GM19035 (cell line): ENCODE measurements at regions not wholly inside any gene's neighbourhood (a gene's known extent, or its start where the extent isn't known, plus 50 kb on each side); places are given as distances from the start of the nearest gene placed in this dataset.

Source experiments
- ATAC-seq: cut with Tn5 transposase; IDR thresholded peaks from one replicate; pipeline ENCODE4 v1.9.1; 2021; ENCODE audit not compliant: unreplicated experiment

GRCh38 chr1:221604948-221605347 lies 136.9 kb downstream of the DUSP10 start:
- ATAC-seq = no peak

DNA sequence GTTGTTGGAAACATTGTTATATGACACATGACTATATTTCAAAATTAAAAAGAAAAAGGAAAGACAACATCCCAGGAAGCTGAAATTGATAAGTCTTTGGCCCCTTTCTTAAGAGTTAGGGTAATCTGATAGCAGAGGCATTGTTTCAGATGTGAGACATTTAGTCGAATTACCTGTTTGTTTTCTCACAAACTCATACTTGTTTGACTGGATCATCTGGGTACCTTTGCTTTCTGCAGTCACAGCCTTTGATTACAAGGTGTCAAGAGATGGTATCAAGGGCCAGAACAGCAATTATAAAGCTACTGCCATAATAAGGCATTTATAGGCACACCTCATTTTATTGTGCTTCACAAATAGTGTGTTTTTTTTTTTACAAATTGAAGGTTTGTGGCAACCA lies 136.3 kb downstream of the DUSP10 start:
- no peak for ATAC-seq

DNA sequence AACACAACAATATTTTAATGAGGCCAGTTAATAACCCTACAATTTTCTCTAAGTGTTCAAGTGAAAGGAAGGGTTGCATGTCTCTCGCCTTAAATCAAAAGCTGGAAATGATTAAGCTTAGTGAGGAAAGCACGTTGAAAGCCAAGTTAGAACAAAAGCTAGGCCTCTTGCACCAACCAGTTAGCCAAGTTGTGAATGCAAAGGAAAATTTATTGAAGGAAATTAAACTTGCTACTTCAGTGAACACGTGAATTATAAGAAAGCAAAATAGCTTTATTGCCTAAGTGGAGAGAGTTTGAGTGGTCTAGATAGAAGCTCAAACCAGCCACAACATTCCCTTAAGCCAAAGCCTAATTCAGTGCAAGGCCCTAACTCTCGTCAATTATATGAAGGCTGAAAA lies 135.6 kb downstream of the DUSP10 start:
- no peak for ATAC-seq

DNA sequence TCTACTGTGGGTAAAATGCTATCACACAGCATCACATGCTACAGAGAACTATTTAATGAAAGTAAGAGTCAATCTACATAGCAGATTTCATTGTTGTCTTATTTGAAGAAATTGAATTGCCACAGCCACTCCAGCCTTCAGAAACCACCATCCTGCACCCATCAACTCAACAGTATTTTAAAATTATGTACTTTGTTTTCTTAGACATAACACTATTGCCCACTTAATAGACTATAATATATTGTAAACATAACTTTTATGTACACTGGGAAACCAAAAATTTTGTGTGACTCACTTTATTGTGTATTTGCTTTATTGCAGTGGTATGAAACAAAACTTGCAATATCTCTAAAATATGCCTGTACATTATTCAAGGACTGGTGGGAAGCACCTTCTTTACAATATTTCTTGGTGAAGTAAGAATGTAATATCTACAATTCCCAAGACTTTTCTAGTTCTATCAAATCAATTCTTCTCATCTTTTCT lies 133.0 kb downstream of the DUSP10 start:
- no peak for ATAC-seq

DNA sequence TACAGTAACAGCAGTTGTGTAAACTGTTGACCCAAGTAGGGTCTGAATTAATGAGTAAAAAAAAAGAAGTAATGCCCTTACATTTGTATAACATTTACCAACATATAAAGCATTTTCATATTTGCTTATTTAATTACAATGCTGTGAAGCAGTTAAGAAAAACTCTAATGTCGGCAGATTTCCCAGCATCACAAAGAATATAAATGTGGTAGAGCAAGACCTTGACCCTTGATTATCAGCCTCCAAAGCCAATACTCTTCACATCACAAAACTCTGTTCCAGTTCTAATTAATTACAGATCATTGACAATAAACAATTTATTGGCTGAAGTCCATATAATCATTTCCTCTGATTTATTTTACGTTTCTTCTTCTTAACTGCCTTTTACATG lies 130.2 kb downstream of the DUSP10 start:
- ATAC-seq = no peak

DNA sequence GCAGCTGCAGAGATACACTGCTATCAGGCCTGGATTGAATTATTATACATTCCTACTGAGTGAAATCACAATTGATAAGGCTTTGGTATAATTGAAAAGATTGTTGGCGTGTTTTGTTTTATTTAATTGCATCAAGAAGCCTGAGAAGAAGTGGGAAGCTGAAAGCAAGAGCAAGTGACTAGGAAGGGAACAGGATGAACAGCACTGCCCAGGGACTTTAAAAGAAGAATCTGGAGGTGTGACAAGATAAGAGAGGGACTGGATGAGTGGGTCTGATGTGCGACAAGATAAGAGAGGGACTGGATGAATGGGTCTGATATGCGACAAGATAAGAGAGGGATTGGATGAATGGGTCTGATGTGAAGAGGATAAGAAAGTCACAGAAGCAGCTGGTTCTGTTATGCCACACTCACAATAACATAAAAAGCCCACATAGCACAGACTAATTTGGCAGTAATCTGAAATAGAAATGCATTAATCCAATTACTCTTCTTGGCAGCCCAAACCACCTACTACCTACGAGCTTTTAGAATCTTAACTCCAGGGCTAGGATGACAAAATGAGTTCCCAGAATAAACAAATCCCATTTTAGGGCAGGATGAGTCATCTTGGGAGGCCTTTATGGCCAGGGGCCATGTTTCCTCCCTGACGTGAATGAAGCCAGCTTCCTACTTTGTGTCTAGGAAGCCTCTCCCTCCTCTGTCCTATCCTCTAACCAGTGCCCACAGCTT lies 129.7 kb downstream of the DUSP10 start:
- ATAC-seq = no peak

GRCh38 chr1:221620437-221621384 lies 121.2 kb downstream of the DUSP10 start:
- ATAC-seq = no peak

DNA sequence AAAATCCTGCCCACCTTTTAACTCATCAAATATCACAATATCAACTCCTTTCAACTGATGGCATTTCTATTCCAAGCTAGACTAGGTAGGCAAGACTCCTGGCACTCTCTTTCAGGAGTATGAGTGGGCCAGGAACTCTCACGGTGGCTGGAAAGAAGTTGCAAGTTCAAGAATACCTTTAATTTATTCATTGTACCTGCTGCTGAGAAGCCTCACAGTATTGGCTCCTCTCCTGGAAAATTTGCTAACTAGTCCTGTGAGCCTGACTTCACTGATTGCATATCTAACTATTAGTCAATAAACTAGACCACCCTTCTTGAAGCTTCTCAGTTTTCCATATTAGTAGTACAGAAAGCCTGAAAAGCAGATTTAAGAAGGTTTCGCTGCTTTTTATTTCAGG lies 120.2 kb downstream of the DUSP10 start:
- no peak for ATAC-seq

GRCh38 chr1:221622389-221622788 lies 119.5 kb downstream of the DUSP10 start:
- ATAC-seq = no peak

GRCh38 chr1:221625026-221625425 lies 116.9 kb downstream of the DUSP10 start:
- ATAC-seq = no peak

- ATAC-seq = no peak
Observed at GRCh38 chr1:221626041-221626440, 115.8 kb downstream of the DUSP10 start.

- no peak for ATAC-seq
Observed at GRCh38 chr1:221630236-221630635, 111.7 kb downstream of the DUSP10 start.

DNA sequence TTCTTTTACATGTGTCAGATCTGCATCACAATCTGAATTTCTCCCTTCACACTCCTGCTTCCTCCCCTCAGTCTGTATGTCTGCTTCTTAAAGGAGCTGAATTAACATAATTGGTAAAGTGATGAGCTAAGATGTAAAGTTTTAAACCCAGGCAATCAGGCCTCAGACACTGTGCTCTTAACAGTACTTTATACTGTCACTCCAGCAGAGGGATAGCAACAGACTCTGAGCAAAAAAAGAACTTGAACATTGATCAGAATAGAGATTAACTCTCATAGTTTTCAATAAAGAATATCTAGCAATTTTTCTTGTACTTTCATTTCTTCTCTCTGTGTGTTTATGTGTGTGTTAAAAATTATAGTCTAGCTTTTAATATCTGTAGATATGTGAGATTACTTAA lies 110.3 kb downstream of the DUSP10 start:
- ATAC-seq = no peak

- no peak for ATAC-seq
Observed at GRCh38 chr1:221632072-221632471, 109.8 kb downstream of the DUSP10 start.

GRCh38 chr1:221633841-221634409 lies 108.0 kb downstream of the DUSP10 start:
- ATAC-seq = no peak

DNA sequence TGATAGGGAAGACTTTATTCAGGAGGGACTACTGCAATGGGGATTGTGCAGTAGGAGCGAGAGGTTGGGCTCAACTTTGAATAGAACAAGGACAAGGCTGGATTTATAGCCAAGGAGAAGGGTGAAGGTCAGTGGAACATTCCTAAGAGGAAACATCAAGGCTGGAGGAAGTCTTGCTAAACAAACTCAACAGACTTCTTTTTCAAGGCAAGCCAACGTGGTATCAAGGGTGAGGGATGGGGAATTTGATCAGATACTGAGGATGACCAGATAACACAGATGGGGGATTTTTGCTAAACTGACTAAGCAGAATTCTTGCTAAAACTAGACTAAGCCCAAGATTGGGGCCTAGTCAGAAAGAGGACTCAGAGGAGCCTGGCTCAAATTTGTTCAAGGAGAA lies 107.3 kb downstream of the DUSP10 start:
- no peak for ATAC-seq

DNA sequence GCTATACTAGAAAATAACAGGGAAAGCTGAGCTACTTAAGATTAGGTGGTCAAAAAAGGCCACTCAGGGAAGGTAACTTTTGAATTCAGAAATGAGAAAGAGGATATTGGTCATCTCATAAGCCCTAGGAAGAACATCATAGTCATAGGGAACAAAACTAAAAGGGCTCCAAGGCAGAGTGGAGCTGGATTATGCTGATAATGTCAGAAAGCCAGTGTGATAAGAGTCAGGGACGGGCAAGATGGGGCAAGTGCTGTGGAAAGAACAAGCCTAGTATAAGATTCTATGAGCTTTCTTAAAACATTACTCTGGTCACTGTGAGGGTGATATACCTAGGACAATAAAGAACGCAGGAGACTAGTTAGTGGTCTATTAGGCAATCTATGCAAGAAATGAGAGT lies 106.6 kb downstream of the DUSP10 start:
- ATAC-seq = no peak

DNA sequence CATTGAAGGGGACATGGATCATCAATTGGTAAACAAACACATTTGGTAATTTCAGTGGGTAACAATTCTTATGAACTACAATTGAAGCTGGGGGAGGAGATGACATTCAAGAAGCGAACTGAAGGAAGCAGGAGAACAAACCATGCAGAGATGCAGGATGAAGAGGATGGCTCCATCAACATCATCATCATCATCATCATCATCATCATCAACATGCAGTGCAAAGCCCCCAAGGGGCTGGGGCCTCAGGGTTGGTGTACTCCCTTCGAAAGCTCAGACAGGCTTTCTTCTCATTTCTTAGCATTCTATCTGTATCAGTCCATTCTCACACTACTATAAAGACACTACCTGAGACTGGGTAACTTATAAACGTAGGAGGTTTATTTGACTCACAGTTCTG lies 105.8 kb downstream of the DUSP10 start:
- no peak for ATAC-seq

DNA sequence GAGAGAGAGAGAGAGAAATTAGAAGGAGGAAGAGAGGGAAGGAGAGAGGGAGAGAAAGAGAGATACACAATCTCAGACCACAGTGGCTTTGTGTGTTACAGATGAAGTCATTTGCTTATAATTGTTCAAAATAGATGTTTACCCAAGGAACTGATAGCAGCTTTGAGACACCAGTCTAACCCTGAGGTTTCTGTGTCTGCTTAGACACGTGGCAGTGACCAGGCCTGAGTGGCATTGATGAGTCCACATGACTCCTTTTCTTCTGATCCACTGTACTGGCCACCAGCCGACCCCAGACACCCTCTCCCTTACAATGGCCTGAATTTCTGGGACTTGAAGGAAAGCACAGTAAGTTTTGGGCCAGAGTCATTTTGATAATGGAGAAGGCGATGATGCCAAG lies 104.9 kb downstream of the DUSP10 start:
- ATAC-seq = no peak

DNA sequence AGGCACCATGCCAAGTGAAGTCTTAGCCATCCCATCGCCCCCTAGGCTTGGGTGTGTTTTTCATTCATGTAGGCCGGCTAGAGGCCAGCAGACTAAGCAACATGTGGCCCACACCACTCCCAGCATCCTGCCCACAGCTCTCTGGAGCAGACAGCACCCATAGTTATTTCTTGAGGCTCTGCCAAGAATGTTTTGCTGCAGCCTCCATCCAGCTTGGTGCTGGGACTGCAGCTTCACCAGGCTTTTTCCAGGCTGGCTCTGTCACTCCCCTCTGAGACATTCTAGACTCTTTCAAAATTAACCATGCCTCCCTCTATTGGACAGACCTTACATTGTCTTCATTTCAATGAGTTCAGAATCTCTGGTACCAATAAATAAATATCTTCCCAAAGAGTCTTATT lies 104.2 kb downstream of the DUSP10 start:
- ATAC-seq = no peak

GRCh38 chr1:221638595-221638994 lies 103.3 kb downstream of the DUSP10 start:
- no peak for ATAC-seq

GRCh38 chr1:221641811-221642210 lies 100.1 kb downstream of the DUSP10 start:
- no peak for ATAC-seq
